Myocyte (in vitro differentiated cells): ENCODE measurements at regions not wholly inside any gene's neighbourhood (a gene's known extent, or its start where the extent isn't known, plus 50 kb on each side); places are given as distances from the start of the nearest gene placed in this dataset.
A peak's percentile ranks its signal among the peaks of the same experiment; 100 is the strongest.

Source experiments
- DNase-seq: peaks from one replicate; pipeline ENCODE4 v3.0.0-alpha.2; 2012; ENCODE audit warnings: low read depth

GRCh38 chr13:73412933-73413332, 354.1 kb downstream of the KLF5 start:
- DNase-seq: no peak

- no peak for DNase-seq
Measured at GRCh38 chr13:73411067-73411809, 352.4 kb downstream of the KLF5 start.

GRCh38 chr13:73406454-73406853, 347.6 kb downstream of the KLF5 start:
- no peak for DNase-seq

GRCh38 chr13:73404581-73404980, 345.8 kb downstream of the KLF5 start:
- DNase-seq: no peak

GRCh38 chr13:73403355-73404120, 344.7 kb downstream of the KLF5 start:
- DNase-seq: no peak

- DNase-seq: peak; percentile 26
Measured at GRCh38 chr13:73401769-73402168, 343.0 kb downstream of the KLF5 start.

GRCh38 chr13:73399347-73400216, 340.8 kb downstream of the KLF5 start:
- no peak for DNase-seq

GRCh38 chr13:73397496-73398305, 338.9 kb downstream of the KLF5 start:
- DNase-seq: no peak

- no peak for DNase-seq
Measured at GRCh38 chr13:73394066-73394465, 335.3 kb downstream of the KLF5 start.

GRCh38 chr13:73390100-73390499, 331.3 kb downstream of the KLF5 start:
- no peak for DNase-seq

GRCh38 chr13:73388586-73388985, 329.8 kb downstream of the KLF5 start:
- no peak for DNase-seq

- no peak for DNase-seq
Measured at GRCh38 chr13:73387318-73387717, 328.5 kb downstream of the KLF5 start.

- no peak for DNase-seq
Measured at GRCh38 chr13:73385848-73386247, 327.0 kb downstream of the KLF5 start.

- no peak for DNase-seq
Measured at GRCh38 chr13:73372666-73373627, 314.1 kb downstream of the KLF5 start.

- DNase-seq: no peak
Measured at GRCh38 chr13:73370066-73370465, 311.3 kb downstream of the KLF5 start.

- DNase-seq: no peak
Measured at GRCh38 chr13:73369095-73369494, 310.3 kb downstream of the KLF5 start.

- no peak for DNase-seq
Measured at GRCh38 chr13:73368608-73369007, 309.8 kb downstream of the KLF5 start.

GRCh38 chr13:73367886-73368285, 309.1 kb downstream of the KLF5 start:
- no peak for DNase-seq

GRCh38 chr13:73366241-73366640, 307.4 kb downstream of the KLF5 start:
- DNase-seq: no peak

GRCh38 chr13:73365681-73366080, 306.9 kb downstream of the KLF5 start:
- DNase-seq: no peak
